GM15510 (cell line): ENCODE measurements at regions not wholly inside any gene's neighbourhood (a gene's known extent, or its start where the extent isn't known, plus 50 kb on each side); places are given as distances from the start of the nearest gene placed in this dataset.

Experiments
- POLR2A ChIP-seq: IDR thresholded peaks from 3 replicates; pipeline ENCODE4 v1.6.1; 2011; ENCODE audit warnings: borderline replicate concordance; ENCODE audit not compliant: insufficient read length; ENCODE audit errors: extremely low read depth

DNA sequence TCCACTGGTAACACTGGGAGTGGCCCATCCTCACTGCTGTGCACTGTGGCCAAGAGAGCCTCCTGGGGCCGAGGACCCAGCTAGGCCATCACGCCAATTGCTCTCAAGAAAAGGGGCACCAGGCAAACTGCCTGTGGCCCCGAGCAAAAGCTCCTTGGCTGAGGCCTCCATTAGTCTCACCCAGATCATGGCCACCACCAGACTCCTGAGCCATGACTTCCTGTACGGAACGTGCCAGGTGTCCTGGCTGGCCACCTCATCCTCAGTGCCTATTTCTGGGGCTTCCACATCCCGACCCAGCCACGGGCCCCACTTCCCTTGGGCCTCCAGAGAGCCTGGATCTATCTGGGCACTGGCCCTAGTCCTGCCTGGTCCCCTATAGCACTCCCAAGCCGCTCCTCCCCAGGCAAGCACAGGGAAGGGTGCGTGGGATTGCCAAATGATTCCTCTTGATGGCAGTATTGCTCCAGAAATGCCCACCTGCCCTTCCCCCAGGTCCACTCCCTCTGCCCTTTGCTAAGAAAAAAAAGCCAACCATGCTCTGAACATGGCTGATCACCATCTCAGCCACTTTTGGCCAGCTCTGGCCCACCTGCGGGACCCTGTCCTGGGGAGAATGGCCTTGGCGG is 212.6 kb upstream of the AGTR2 start:
- TF ChIP-seq POLR2A, result no peak

GRCh38 chrX:115958687-115959359 is 211.7 kb upstream of the AGTR2 start:
- no peak for TF ChIP-seq POLR2A

DNA sequence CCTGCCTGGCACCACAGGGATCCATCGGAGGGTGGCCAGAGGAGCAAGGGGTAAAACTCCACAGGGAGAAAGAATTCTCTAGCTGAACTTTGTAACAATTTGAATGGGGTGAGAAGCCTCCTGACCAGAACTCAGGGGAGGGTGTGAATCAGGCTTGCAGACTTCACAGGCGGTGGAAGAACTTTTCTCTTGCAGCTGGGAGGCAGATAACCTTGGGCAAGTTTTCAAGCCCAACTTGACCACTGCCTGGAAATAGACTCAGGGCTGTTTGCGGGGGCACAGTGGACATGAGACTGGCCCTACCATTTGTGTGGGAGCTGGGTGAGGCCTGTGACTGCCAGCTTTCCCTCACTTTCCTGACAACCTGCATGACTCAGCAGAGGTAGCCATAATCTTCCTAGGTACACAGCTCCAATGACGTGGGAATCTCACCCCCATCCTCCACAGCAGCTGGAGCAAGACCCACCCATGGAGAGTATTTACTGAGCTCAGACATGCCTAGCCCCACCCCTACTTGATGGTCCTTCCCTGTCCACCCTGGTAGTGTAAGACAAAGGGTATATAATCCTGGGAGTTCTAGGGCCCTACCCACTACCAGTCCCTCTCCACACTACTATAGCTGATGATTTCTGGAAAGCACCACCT is 210.0 kb upstream of the AGTR2 start:
- TF ChIP-seq POLR2A, result no peak

DNA sequence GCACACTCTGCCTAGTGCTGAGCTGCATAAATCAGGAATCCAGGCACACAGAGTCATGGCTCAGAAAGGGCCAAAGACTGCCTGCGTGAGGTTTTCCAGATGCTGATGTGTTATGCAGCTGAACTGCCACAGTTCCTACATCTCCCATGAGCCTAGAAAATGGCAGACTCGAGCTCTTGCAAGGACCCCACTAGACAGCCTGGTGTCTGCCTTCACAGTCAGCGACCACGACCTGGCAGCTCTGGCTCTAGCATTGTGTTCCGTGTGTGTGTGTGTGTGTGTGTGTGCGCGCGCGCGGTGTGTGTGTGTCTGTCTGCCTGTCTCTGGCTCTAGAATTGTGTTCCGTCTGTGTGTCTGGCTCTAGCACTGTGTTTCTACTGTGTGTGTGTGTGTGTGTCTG is 203.6 kb upstream of the AGTR2 start:
- TF ChIP-seq POLR2A, result no peak

DNA sequence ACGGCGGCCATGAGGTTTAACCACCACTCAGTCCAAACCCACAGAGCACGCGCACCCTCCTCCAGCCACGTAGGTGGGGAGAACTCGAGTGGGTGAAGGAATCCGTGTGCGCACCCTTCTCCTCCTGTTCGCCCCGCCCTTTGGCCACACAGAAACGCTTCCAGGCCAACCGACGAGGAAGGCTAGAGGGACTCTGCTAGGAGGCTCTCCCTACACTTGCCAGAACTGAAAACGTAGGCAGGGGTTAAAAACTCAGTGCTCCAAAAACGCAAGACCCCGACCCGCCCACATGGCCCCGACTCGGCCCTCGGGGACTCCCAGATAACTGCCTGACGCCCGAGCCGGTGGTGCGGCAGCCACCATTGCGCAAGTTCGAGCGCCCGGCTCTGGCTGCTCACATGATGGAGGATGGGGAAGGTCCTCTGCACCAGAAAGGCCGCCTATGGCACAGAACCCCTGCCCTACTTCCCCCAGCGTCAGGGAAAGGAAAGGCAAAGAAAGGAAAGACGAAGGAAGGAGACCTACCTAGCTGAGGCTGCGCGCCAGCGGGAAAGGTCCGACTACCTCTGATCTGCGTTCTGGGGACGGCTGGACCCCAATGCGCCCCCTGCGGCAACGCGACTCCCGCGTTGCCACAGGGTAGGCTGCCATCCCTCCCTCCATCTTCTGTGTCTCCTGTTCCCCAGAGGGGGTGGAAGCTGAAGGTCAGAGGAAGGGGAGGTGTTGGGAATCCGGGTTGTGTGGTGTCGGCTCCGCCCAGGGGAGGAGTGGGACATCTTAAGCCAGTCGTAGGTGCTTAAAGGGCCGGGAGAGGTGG is 201.9 kb upstream of the AGTR2 start:
- TF ChIP-seq POLR2A, result peak; percentile 36

DNA sequence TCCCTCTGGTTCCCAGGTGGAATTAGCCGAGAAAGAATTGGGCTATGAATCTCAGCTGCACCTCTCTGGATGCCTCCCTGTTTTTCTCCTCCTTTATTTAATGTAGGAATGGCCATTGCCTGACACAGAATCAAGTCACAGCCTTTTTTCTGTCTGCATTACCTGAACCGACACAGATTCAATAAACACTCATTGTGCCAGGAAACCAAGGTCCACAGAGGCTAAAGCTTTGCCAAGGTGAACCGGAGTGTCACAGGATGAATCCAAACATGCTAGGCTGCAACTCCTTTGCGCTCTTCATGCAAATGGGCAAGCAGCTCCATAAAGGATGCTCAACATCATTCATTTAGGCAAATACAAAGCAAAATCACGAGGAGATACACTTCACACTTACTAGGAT is 199.8 kb upstream of the AGTR2 start:
- TF ChIP-seq POLR2A, result no peak

DNA sequence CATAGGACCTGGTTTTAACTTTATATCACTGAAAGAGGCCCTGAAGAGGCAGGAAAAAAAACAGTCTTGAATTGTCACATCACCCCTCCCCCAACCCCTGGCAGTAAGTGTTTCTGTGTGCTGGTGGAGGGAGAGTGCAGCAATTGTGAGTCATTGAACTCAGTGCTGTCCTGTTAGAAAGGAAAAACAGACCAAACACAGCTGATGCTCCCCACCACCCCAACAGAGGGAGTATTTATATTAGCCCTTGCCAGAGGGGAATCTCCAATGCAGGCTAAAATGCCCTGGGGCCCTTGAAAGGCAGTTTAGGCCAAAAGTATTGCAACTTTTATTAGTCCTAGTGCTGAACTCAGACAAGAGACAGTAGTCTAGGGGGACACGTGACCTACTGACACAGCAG is 197.8 kb upstream of the AGTR2 start:
- TF ChIP-seq POLR2A, result no peak

- no peak for TF ChIP-seq POLR2A
Measured at GRCh38 chrX:115978068-115978467, 192.5 kb upstream of the AGTR2 start.

GRCh38 chrX:115988825-115989224 is 181.7 kb upstream of the AGTR2 start:
- TF ChIP-seq POLR2A, result no peak

DNA sequence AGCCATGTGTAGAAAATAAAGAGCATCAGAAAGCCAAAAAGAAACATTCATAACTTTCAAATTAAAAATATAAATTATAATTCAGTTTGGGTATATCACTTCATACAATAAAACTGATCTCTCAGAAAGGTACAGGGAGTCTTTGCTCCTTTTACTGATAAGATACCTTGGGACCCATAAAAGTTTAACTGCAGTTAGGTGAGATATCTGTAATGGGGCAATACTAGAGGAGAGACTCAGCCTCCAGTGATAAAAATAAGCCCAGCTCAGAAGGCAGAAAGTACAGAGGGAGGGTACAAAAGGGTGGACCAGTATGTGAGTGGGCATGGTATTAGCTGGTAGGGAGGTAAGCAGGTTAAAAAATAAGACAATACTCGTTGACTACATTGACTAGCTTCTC is 180.9 kb upstream of the AGTR2 start:
- TF ChIP-seq POLR2A, result no peak

- TF ChIP-seq POLR2A, result no peak
Measured at GRCh38 chrX:116009346-116009745, 161.2 kb upstream of the AGTR2 start.

DNA sequence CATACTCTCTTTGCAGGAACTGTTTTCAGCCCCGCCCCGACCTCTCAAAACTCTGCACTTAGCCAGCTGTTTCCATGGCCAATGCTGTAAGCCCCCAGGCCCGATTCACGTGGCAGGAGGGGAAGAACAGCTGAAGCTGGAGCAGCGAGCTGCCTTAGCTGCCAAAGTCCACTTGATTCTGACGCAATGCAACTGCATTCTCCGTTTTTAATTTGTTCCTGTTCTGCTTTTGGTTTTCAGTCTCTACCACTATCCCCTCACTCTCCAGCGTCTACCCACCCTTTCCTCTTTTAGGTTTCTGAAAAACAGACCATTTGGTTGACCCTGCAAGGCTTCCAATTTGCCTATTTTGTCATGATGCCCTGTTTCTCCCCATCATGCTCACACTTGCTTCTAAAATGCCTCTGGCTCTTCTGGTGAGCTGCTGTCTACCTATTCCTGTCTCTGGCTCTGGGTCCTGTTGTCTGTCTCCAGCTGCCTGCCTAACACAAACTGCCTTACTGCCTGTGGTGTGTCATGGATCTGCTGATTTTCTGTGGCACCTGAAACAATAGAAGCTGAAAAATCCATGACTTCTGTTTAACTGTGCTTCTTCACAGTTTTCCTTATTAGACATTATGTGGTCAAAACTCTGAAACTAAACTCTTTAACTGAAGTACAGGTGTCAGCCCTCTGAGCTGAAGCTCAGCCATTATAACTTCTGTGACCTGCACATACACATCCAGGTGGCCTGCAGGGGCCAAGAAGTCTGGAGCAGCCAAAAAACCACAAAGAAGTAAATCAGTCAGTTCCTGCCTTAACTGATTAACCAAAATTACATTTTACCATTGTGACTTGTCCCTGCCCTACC is 160.5 kb upstream of the AGTR2 start:
- TF ChIP-seq POLR2A, result no peak

GRCh38 chrX:116010939-116011338 is 159.6 kb upstream of the AGTR2 start:
- no peak for TF ChIP-seq POLR2A

- TF ChIP-seq POLR2A, result no peak
Measured at GRCh38 chrX:116031331-116031730, 139.2 kb upstream of the AGTR2 start.
